Osteoblast (primary cell): ENCODE measurements at regions not wholly inside any gene's neighbourhood (a gene's known extent, or its start where the extent isn't known, plus 50 kb on each side); places are given as distances from the start of the nearest gene placed in this dataset.

Experiments
- DNase-seq: peaks from one replicate; pipeline ENCODE4 v3.0.0; 2011; ENCODE audit warnings: low spot score, mixed read lengths; ENCODE audit not compliant: insufficient read length; ENCODE audit errors: missing footprints
- H2AFZ ChIP-seq: 2 replicates; pipeline ENCODE4 v1.6.0; 2011; ENCODE audit warnings: mild to moderate bottlenecking, low read length
- H3K27ac ChIP-seq: 2 replicates; pipeline ENCODE4 v1.5.1; 2011; ENCODE audit warnings: mild to moderate bottlenecking, low read depth, low read length, moderate library complexity
- H3K27me3 ChIP-seq: 2 replicates; pipeline ENCODE4 v1.6.0; 2012; ENCODE audit warnings: mild to moderate bottlenecking, control low read depth, inconsistent platforms, low read length, moderate library complexity; ENCODE audit not compliant: insufficient read depth
- H3K36me3 ChIP-seq: 2 replicates; pipeline ENCODE4 v1.5.1; 2011; ENCODE audit warnings: mild to moderate bottlenecking, low read length, control low read depth, moderate library complexity; ENCODE audit not compliant: insufficient read depth
- H3K4me1 ChIP-seq: 2 replicates; pipeline ENCODE4 v1.5.1; 2011; ENCODE audit warnings: mild to moderate bottlenecking, low read length, control low read depth, moderate library complexity; ENCODE audit not compliant: insufficient read depth
- H3K4me2 ChIP-seq: 2 replicates; pipeline ENCODE4 v1.6.0; 2011; ENCODE audit warnings: mild to moderate bottlenecking, low read length; ENCODE audit not compliant: insufficient read depth
- H3K4me3 ChIP-seq: fragments of 200-600 bp; sonication (generic); 3 replicates; pipeline ENCODE4 v1.5.1; 2012; ENCODE audit warnings: mild to moderate bottlenecking, low read length, inconsistent platforms; ENCODE audit not compliant: insufficient read depth
- H3K79me2 ChIP-seq: 2 replicates; pipeline ENCODE4 v1.6.0; 2012; ENCODE audit warnings: mild to moderate bottlenecking, low read length, control low read depth, inconsistent platforms; ENCODE audit not compliant: insufficient read depth
- H3K9me3 ChIP-seq: 2 replicates; pipeline ENCODE4 v1.5.1; 2011; ENCODE audit warnings: low read depth, low read length, control low read depth
- H4K20me1 ChIP-seq: 2 replicates; pipeline ENCODE4 v1.6.0; 2012; ENCODE audit warnings: mild to moderate bottlenecking, low read length, control low read depth; ENCODE audit not compliant: insufficient read depth
- CTCF ChIP-seq: IDR thresholded peaks from 2 replicates; pipeline ENCODE4 v1.5.1; 2011; ENCODE audit warnings: mild to moderate bottlenecking, low read depth, low read length, moderate library complexity; ENCODE audit errors: extremely low read depth

DNA sequence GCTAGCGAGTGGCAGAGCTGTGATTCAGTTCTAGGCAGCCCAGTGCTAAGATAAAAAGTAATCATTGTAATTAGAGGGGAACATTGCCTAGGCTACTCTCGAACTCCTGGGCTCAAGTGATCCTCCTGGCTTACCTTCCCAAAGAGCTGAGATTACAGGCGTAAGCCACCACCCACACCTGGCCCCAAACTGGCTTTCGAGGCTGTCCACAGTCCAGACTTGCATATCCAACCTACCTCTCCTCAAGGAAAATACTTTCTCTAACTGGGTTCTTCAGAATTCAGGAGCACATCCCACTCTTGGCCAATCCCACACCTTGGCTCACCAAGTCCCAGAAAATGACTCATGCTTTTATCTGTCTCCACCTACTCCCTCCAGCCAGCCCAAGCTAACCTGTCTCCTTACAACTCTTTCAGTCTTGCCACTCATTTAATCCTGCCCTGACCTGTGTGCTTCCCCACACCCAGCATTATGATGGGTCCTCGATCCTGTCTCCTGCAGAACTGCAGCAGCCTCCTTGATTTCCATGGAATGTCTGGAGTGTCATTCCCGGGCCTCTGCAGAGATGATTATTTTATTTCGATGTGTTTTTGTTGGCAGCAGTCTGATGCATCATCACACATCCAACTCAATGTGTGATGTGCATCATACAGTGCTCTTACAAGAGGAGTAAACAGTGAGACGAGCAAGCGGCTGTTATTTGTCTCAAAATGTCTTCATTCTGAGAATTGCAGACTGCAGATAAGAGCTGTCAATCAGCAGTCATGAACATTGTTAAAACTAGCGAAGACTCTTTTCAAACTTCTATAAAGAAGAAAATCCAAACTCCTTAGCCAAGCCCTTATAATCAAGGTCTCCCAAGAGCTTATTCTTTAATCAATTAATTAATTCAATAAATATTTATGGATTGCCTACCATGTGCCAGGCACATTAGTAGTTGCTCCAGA is 167.3 kb downstream of the SEC61B start:
- TF ChIP-seq CTCF, result no peak
- no peak overlapping the region for H3K27ac ChIP-seq
- DNase-seq, result no peak

DNA sequence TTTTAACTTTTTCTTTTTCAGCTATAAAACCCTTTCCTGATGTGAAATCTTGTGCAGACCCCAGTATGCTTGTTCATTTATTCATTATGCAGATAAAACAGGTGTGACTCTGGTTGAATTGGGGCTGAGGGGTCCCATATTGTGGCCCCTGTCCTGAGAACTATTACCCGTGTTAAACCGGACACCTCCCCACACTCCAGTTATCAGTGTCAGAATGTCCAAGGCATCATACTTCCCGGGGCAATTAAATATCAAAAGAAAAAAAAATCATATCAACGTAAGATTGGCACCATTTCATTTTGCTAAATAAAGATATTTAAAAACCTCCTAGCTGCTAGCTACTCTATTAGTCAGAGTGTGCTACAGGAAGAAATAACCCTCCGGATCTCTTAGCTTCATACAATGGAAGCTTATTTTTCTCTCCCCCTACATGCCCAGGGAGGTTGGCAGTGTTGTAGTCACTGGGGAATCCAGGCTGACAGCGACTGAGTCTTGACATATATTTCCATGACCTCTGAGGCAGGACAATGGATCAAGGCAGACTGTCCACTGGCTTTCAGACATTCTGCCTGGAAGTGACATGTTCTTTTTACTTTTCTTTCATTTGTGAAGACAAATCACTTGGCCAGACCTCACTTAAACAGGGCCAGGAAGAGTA is 170.0 kb downstream of the SEC61B start:
- Histone ChIP-seq H3K4me3 (no peak overlapping the region), H3K27me3 (peaks cover 14% of the 10 kb centered on the region), H2AFZ (no peak overlapping the region), H3K27ac (no peak overlapping the region), H3K4me2 (no peak overlapping the region), H3K36me3 (no peaks in the 10 kb centered on the region), H3K79me2 (no peaks in the 10 kb centered on the region), H4K20me1 (no peaks in the 10 kb centered on the region), H3K4me1 (peaks cover 4% of the 10 kb centered on the region), H3K9me3 (no peaks in the 10 kb centered on the region)
- no peak for TF ChIP-seq CTCF
- no peak for DNase-seq

More for the DNA sequence above, 167.3 kb downstream of the SEC61B start:
- no peak overlapping the region for H3K4me2 ChIP-seq
- H2AFZ ChIP-seq, result no peak overlapping the region
- H3K27me3 ChIP-seq, result peaks cover 14% of the 10 kb centered on the region
- no peaks in the 10 kb centered on the region for H3K9me3 ChIP-seq
- H3K79me2 ChIP-seq, result no peaks in the 10 kb centered on the region
- H3K36me3 ChIP-seq, result no peaks in the 10 kb centered on the region
- no peaks in the 10 kb centered on the region for H4K20me1 ChIP-seq
- H3K4me3 ChIP-seq, result no peak overlapping the region
- H3K4me1 ChIP-seq, result peaks cover 4% of the 10 kb centered on the region

- Histone ChIP-seq H4K20me1 (no peaks in the 10 kb centered on the region), H3K27me3 (peaks cover 14% of the 10 kb centered on the region), H3K79me2 (no peaks in the 10 kb centered on the region), H3K4me2 (no peak overlapping the region), H3K36me3 (no peaks in the 10 kb centered on the region), H3K27ac (no peak overlapping the region), H3K4me3 (no peak overlapping the region), H2AFZ (no peak overlapping the region), H3K9me3 (no peaks in the 10 kb centered on the region), H3K4me1 (peaks cover 4% of the 10 kb centered on the region)
- no peak for TF ChIP-seq CTCF
- no peak for DNase-seq
Measured at GRCh38 chr9:99392986-99393385, 170.9 kb downstream of the SEC61B start.

DNA sequence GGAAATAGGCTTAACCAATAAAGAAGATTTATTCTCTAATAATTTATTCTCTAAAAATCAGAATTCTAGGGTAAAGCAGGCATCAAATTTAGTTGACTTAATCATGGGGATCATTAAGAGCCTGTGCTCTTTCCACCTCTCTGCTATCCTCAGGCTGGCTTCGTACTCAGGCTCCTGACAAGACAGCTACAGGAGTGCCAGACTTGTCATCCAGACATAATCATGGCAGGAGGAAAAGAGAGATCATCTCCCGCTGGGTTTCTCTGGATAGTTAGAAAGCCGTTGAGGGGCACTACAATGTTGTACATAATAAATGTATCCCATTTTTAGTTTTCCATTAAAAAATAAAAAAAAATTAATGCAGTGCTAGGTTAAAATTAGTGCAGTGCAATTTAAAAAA is 171.9 kb downstream of the SEC61B start:
- H3K4me2 ChIP-seq, result no peak overlapping the region
- no peak overlapping the region for H2AFZ ChIP-seq
- no peaks in the 10 kb centered on the region for H3K36me3 ChIP-seq
- H3K4me1 ChIP-seq, result peaks cover 4% of the 10 kb centered on the region
- H3K79me2 ChIP-seq, result no peaks in the 10 kb centered on the region
- H4K20me1 ChIP-seq, result no peaks in the 10 kb centered on the region
- no peak overlapping the region for H3K27ac ChIP-seq
- H3K4me3 ChIP-seq, result no peak overlapping the region
- peaks cover 14% of the 10 kb centered on the region for H3K27me3 ChIP-seq
- TF ChIP-seq CTCF, result no peak
- no peak for DNase-seq
- no peaks in the 10 kb centered on the region for H3K9me3 ChIP-seq
